K562 (cell line): ENCODE measurements at regions not wholly inside any gene's neighbourhood (a gene's known extent, or its start where the extent isn't known, plus 50 kb on each side); places are given as distances from the start of the nearest gene placed in this dataset.

Experiments used
- ATAC-seq: fragments of 200-7000 bp; cut with Tn5 transposase; 3 replicates; pipeline ENCODE4 v1.9.1; 2020; ENCODE audit warnings: moderate library complexity
- BruUV-seq: library from RNA; stranded (reverse); fragments of 400-500 nt; replicated peaks from 2 replicates; lab custom pipeline; 2021; lab: Mats Ljungman, UMichigan
- CTCF ChIA-PET: fragments of 300-600 bp; formaldehyde crosslinking; extraction: SDS; loops from one replicate; lab custom pipeline; 2021; ENCODE audit warnings: low intra/inter-chr PET ratio; lab: Yijun Ruan, JAX
- POLR2A ChIA-PET: fragments of 300-600, 350-650 bp; sonication (Branson Sonifier 250); formaldehyde crosslinking; extraction: SDS; loops from one replicate; lab custom pipeline; 2021; ENCODE audit warnings: antibody characterized with exemption, inconsistent platforms; lab: Yijun Ruan, JAX
- DNase-seq, 4 experiments: peaks; one replicate each; pipeline versions ENCODE4 v3.0.0 to v3.0.0-alpha.2; 2011 to 2018; ENCODE audit warnings: low spot score in 3 of 4, mixed read lengths in 3 of 4; ENCODE audit errors: extremely low read depth in 1 of 4
- FAIRE-seq: peaks from 2 replicates; lab custom pipeline; 2011; peaks lifted over from hg19 to GRCh38; lab: Jason Lieb, UNC
- H2AFZ ChIP-seq: 2 replicates; pipeline ENCODE4 v1.6.0; 2011; ENCODE audit warnings: low read depth, low read length, control low read depth, inconsistent platforms
- H3K27ac ChIP-seq: fragments of 200-600 bp; 3 replicates; pipeline ENCODE4 v1.8.0; 2011; ENCODE audit warnings: low read depth, mild to moderate bottlenecking, control low read depth, inconsistent platforms, low read length, moderate library complexity, mixed read lengths; ENCODE audit errors: extremely low read depth
- H3K27me3 ChIP-seq, 2 experiments: fragments of 300-600 bp in 1 of 2; 2 replicates in 1 of 2; 3 replicates in 1 of 2; pipeline versions ENCODE4 v1.6.0 to v1.8.0; 2011; ENCODE audit warnings: inconsistent platforms in 2 of 2, low read length in 2 of 2, mild to moderate bottlenecking in 1 of 2, mixed read lengths in 1 of 2, moderate library complexity in 1 of 2; ENCODE audit not compliant: control insufficient read depth in 2 of 2, insufficient read depth in 2 of 2
- H3K36me3 ChIP-seq: fragments of 300-600 bp; 3 replicates; pipeline ENCODE4 v1.8.0; 2011; ENCODE audit warnings: mild to moderate bottlenecking, low read length, inconsistent platforms; ENCODE audit not compliant: control insufficient read depth, insufficient read depth
- H3K4me1 ChIP-seq, 2 experiments: fragments of 200-600 bp in 1 of 2; replicated peaks in 1 of 2; 2 replicates in 1 of 2; 3 replicates in 1 of 2; pipeline versions ENCODE4 v1.5.1 to v1.8.0; 2011; ENCODE audit warnings: inconsistent platforms in 2 of 2, low read length in 2 of 2, mild to moderate bottlenecking in 1 of 2, mixed read lengths in 1 of 2, moderate library complexity in 1 of 2; ENCODE audit not compliant: control insufficient read depth in 2 of 2, insufficient read depth in 2 of 2
- H3K4me2 ChIP-seq: 2 replicates; pipeline ENCODE4 v1.6.1; 2011; ENCODE audit warnings: low read length, control low read depth, inconsistent platforms, mixed read lengths; ENCODE audit not compliant: insufficient read depth
- H3K4me3 ChIP-seq: fragments of 200-600 bp; sonication (generic), shearing (Covaris generic); 2 replicates; pipeline ENCODE4 v1.5.1; 2016; ENCODE audit warnings: control low read depth, inconsistent platforms
- H3K79me2 ChIP-seq: fragments of 200-600 bp; 3 replicates; pipeline ENCODE4 v1.8.0; 2011; ENCODE audit warnings: low read length, inconsistent platforms; ENCODE audit not compliant: control insufficient read depth, insufficient read depth
- H3K9ac ChIP-seq, 2 experiments: 2 replicates each; pipeline versions ENCODE4 v1.6.0 to v1.6.1; 2011; ENCODE audit warnings: low read depth in 2 of 2, low read length in 2 of 2, control low read depth in 1 of 2, inconsistent platforms in 1 of 2, mild to moderate bottlenecking in 1 of 2, mixed read lengths in 1 of 2; ENCODE audit not compliant: insufficient read depth in 1 of 2
- H3K9me1 ChIP-seq: one replicate; pipeline ENCODE4 v1.6.0; 2011; ENCODE audit warnings: inconsistent platforms, mild to moderate bottlenecking, low read length, moderate library complexity; ENCODE audit not compliant: control insufficient read depth, insufficient read depth
- H3K9me3 ChIP-seq: replicated peaks from 2 replicates; pipeline ENCODE4 v1.5.1; 2011; ENCODE audit warnings: low read depth, low read length, inconsistent platforms; ENCODE audit not compliant: control insufficient read depth, insufficient read depth
- H4K20me1 ChIP-seq: replicated peaks from 2 replicates; pipeline ENCODE4 v1.6.1; 2011; ENCODE audit warnings: low read length, inconsistent platforms, mixed read lengths; ENCODE audit not compliant: control insufficient read depth, insufficient read depth
- ARID3A ChIP-seq: IDR thresholded peaks from 2 replicates; pipeline ENCODE4 v1.6.1; 2012; ENCODE audit warnings: low read depth, low read length, improper control_type of control experiment, borderline replicate concordance
- BACH1 ChIP-seq: fragments of 200-800 bp; sonication (Bioruptor generic); IDR thresholded peaks from 2 replicates; pipeline ENCODE4 v1.6.1; 2016; ENCODE audit warnings: missing genetic modification characterization, missing compliant biosample characterization
- CREB3L1 ChIP-seq: fragments of 450-650 bp; IDR thresholded peaks from 2 replicates; pipeline ENCODE4 v1.6.1; 2014; ENCODE audit warnings: low read depth, mild to moderate bottlenecking, moderate library complexity, borderline replicate concordance
- CXXC5 ChIP-seq: fragments of 250-450 bp; sonication (Bioruptor Pico); IDR thresholded peaks from 2 replicates; pipeline ENCODE4 v1.8.0; 2022; ENCODE audit warnings: inconsistent platforms, mild to moderate bottlenecking, moderate library complexity
- HLTF ChIP-seq: fragments of 450-650 bp; IDR thresholded peaks from 2 replicates; pipeline ENCODE4 v1.6.1; 2016
- HNRNPLL ChIP-seq: fragments of 200-400 bp; formaldehyde crosslinking; IDR thresholded peaks from 2 replicates; pipeline ENCODE4 v1.6.1; 2017; ENCODE audit warnings: low read length, low read depth, mild to moderate bottlenecking; ENCODE audit not compliant: poor library complexity, severe bottlenecking
- JUN ChIP-seq, 2 experiments: sonication (generic) in 1 of 2; formaldehyde crosslinking in 1 of 2; IDR thresholded peaks; 2 replicates each; pipeline versions ENCODE4 v1.6.1 to v1.8.0; 2012 to 2022; ENCODE audit warnings: borderline replicate concordance in 2 of 2, mild to moderate bottlenecking in 2 of 2, improper control_type of control experiment in 1 of 2, low read depth in 1 of 2, low read length in 1 of 2, missing genetic modification reagents in 1 of 2
- JUNB ChIP-seq: fragments of 450-650 bp; formaldehyde crosslinking; conservative IDR thresholded peaks from 2 replicates; pipeline ENCODE4 v1.4.0; 2020; ENCODE audit warnings: mild to moderate bottlenecking
- KDM5B ChIP-seq: fragments of 200-600 bp; sonication (generic); IDR thresholded peaks from 2 replicates; pipeline ENCODE4 v1.6.1; 2012; ENCODE audit warnings: low read depth, mild to moderate bottlenecking, moderate library complexity, low read length, control low read depth, inconsistent platforms; ENCODE audit not compliant: insufficient replicate concordance
- NCOA1 ChIP-seq: fragments of 450-650 bp; IDR thresholded peaks from 2 replicates; pipeline ENCODE4 v1.6.1; 2016; ENCODE audit warnings: low read depth
- NFIX ChIP-seq: fragments of 250-450 bp; sonication (Bioruptor Pico); IDR thresholded peaks from 2 replicates; pipeline ENCODE4 v1.4.0; 2020; ENCODE audit warnings: low read depth, mild to moderate bottlenecking, moderate library complexity
- NFXL1 ChIP-seq: fragments of 450-650 bp; formaldehyde crosslinking; IDR thresholded peaks from 2 replicates; pipeline ENCODE4 v1.4.0; 2021; ENCODE audit warnings: mild to moderate bottlenecking
- NUFIP1 ChIP-seq: fragments of 450-650 bp; IDR thresholded peaks from 2 replicates; pipeline ENCODE4 v1.6.1; 2018; ENCODE audit not compliant: partially characterized antibody
- TAL1 ChIP-seq: fragments of 450-650 bp; IDR thresholded peaks from 2 replicates; pipeline ENCODE4 v1.6.1; 2016; ENCODE audit warnings: mild to moderate bottlenecking
- ZBTB2 ChIP-seq: fragments of 450-650 bp; IDR thresholded peaks from 2 replicates; pipeline ENCODE4 v1.6.1; 2016; ENCODE audit warnings: antibody characterized with exemption
- ZNF431 ChIP-seq: sonication (generic); formaldehyde crosslinking; IDR thresholded peaks from 2 replicates; pipeline ENCODE4 v1.8.0; 2022; ENCODE audit warnings: mild to moderate bottlenecking, missing genetic modification reagents
- WGBS: fragments of 100-300 bp; shearing (Covaris generic); methylation state at CpG from one replicate; pipeline ENCODE4 v1.1.6; 2016; ENCODE audit warnings: low coverage, mixed read lengths; ENCODE audit not compliant: insufficient coverage; ENCODE audit errors: missing lambda C conversion rate; 5-methylcytosine and 5-hydroxymethylcytosine counted together
- in situ Hi-C: fragments of 300-500 bp; cut with MboI; formaldehyde crosslinking; loops from 4 replicates; pipeline ENCODE4 v1.15.0; 2018; ENCODE audit warnings: inconsistent platforms, mixed read lengths
- intact Hi-C: fragments of 100-400 bp; cut with micrococcal nuclease; formaldehyde crosslinking; loops from 2 replicates; pipeline ENCODE4 v1.14.2; 2022

- no peaks in the 10 kb centered on the region for H3K9me1 ChIP-seq
- no peaks in the 10 kb centered on the region for H4K20me1 ChIP-seq
- no peak overlapping the region for H3K27ac ChIP-seq
- H3K4me1 ChIP-seq, result no peaks in the 10 kb centered on the region
- no peak overlapping the region for H3K4me2 ChIP-seq
- POLR2A ChIA-PET, result interaction anchor here (0.7 kb wide), 1 partner anchor 261 kb away, joined by 4 read pairs; no protein-coding TSS in a partner anchor
- H3K27me3 ChIP-seq, result no peaks in the 10 kb centered on the region; a peak in 1 of 5 replicates
- no TSS peak for BruUV-seq
- ATAC-seq (no peak), DNase-seq (no peak), FAIRE-seq (no peak)
- WGBS, result 0% methylated on average over 1 of the region's 1 CpG
- H3K9me3 ChIP-seq, result no peaks in the 10 kb centered on the region
- H3K4me3 ChIP-seq, result no peak overlapping the region
- TF ChIP-seq BACH1 (tag), result no peak
- no peak for TF ChIP-seq JUNB (CRISPR knock-in tag)
- no peak for TF ChIP-seq NCOA1
- TF ChIP-seq TAL1, result no peak
- no peak for TF ChIP-seq CXXC5 (CRISPR knock-in tag)
- no peak for TF ChIP-seq NUFIP1
- no peak for TF ChIP-seq ARID3A
- TF ChIP-seq NFXL1 (CRISPR knock-in tag), result no peak
- no peak for TF ChIP-seq JUN (IDR thresholded peaks at IDR 0.05; ENCODE audit: borderline replicate concordance, low read depth, low read length)
- TF ChIP-seq JUN (CRISPR knock-in tag; IDR thresholded peaks at IDR 0.05; ENCODE audit: borderline replicate concordance), result no peak
- TF ChIP-seq HLTF, result no peak
- no peak for TF ChIP-seq HNRNPLL
- no peak for TF ChIP-seq KDM5B
- no peak for TF ChIP-seq NFIX (CRISPR knock-in tag)
- TF ChIP-seq CREB3L1, result no peak
- no peak for TF ChIP-seq ZBTB2
- no peak for TF ChIP-seq ZNF431
- H3K9ac ChIP-seq, result no peak overlapping the region
- in situ Hi-C loops, result no loop called here
- H3K36me3 ChIP-seq, result no peaks in the 10 kb centered on the region
- CTCF ChIA-PET, result no interaction called here
- H3K79me2 ChIP-seq, result no peaks in the 10 kb centered on the region
- H2AFZ ChIP-seq, result no peak overlapping the region
- intact Hi-C loops, result no loop called here
Observed at GRCh38 chr10:61091531-61091930, 147.5 kb upstream of the RHOBTB1 start.
